SU-DHL-6 (cell line): ENCODE measurements at regions not wholly inside any gene's neighbourhood (a gene's known extent, or its start where the extent isn't known, plus 50 kb on each side); places are given as distances from the start of the nearest gene placed in this dataset.

Experiments used
- H2AFZ ChIP-seq: fragments of 200-600 bp; sonication (generic); 2 replicates; pipeline ENCODE4 v1.6.1; 2014; ENCODE audit warnings: low read depth, mild to moderate bottlenecking, moderate library complexity, mixed read lengths, antibody characterized with exemption, low read length; ENCODE audit not compliant: severe bottlenecking
- H3F3A ChIP-seq: fragments of 200-600 bp; shearing (Covaris generic); 2 replicates; pipeline ENCODE4 v1.6.0; 2016; ENCODE audit warnings: antibody characterized with exemption, mild to moderate bottlenecking; ENCODE audit not compliant: insufficient read depth
- H3K27ac ChIP-seq: fragments of 200-600 bp; sonication (generic); 2 replicates; pipeline ENCODE4 v1.5.1; 2016; ENCODE audit warnings: low read depth, mild to moderate bottlenecking, low read length, moderate library complexity, mixed read lengths
- H3K27me3 ChIP-seq: fragments of 200-600 bp; sonication (generic), shearing (Covaris generic); 2 replicates; pipeline ENCODE4 v1.6.0; 2014; ENCODE audit warnings: mild to moderate bottlenecking, low read length
- H3K36me3 ChIP-seq: fragments of 200-600 bp; sonication (generic); 2 replicates; pipeline ENCODE4 v1.6.1; 2014; ENCODE audit warnings: mild to moderate bottlenecking, low read length, mixed read lengths
- H3K4me2 ChIP-seq: fragments of 300-600, 200-600 bp; shearing (Covaris generic), sonication (generic); 2 replicates; pipeline ENCODE4 v1.6.0; 2014; ENCODE audit warnings: low read length, low read depth, mild to moderate bottlenecking; ENCODE audit not compliant: poor library complexity, severe bottlenecking
- H3K4me3 ChIP-seq: fragments of 200-600 bp; sonication (generic); 2 replicates; pipeline ENCODE4 v1.5.1; 2014; ENCODE audit warnings: antibody characterized with exemption, low read length, mild to moderate bottlenecking, mixed read lengths; ENCODE audit not compliant: insufficient read depth, poor library complexity, severe bottlenecking
- H3K79me2 ChIP-seq: fragments of 200-600 bp; sonication (generic); 2 replicates; pipeline ENCODE4 v1.6.1; 2014; ENCODE audit warnings: mild to moderate bottlenecking, low read length, moderate library complexity; ENCODE audit not compliant: insufficient read depth
- H3K9ac ChIP-seq: fragments of 200-600 bp; sonication (generic); 2 replicates; pipeline ENCODE4 v1.7.0; 2014; ENCODE audit warnings: mild to moderate bottlenecking, low read length
- H3K9me2 ChIP-seq: fragments of 200-600 bp; sonication (generic); replicated peaks from 2 replicates; pipeline ENCODE4 v1.6.1; 2014; ENCODE audit warnings: low read length; ENCODE audit not compliant: insufficient read depth
- H3K9me3 ChIP-seq: fragments of 200-600 bp; sonication (generic); 2 replicates; pipeline ENCODE4 v1.6.1; 2014; ENCODE audit warnings: low read length, mixed read lengths; ENCODE audit not compliant: insufficient read depth
- H4K20me1 ChIP-seq: fragments of 200-600 bp; sonication (generic); 2 replicates; pipeline ENCODE4 v1.6.1; 2014; ENCODE audit warnings: low read depth, mild to moderate bottlenecking, antibody characterized with exemption, low read length, moderate library complexity, mixed read lengths
- CTCF ChIP-seq: fragments of 200-600 bp; sonication (generic); IDR thresholded peaks from one replicate; pipeline ENCODE4 v1.5.1; 2017; ENCODE audit warnings: antibody characterized with exemption, mild to moderate bottlenecking, low read length, moderate library complexity; ENCODE audit not compliant: insufficient read depth, poor library complexity, severe bottlenecking
- EZH2phosphoT487 ChIP-seq: fragments of 200-600 bp; sonication (generic), shearing (Covaris generic); conservative IDR thresholded peaks from 2 replicates; pipeline ENCODE4 v1.6.1; 2018; ENCODE audit warnings: mild to moderate bottlenecking, antibody characterized with exemption, low read length, moderate library complexity, mixed read lengths

GRCh38 chr2:126792186-126792585, 106.5 kb upstream of the TEX51 start:
- H2AFZ ChIP-seq, result no peak overlapping the region
- no peak overlapping the region for H3K4me2 ChIP-seq
- TF ChIP-seq EZH2phosphoT487 (no peak), CTCF (no peak)
- H3K9me3 ChIP-seq, result no peaks in the 10 kb centered on the region
- no peaks in the 10 kb centered on the region for H4K20me1 ChIP-seq
- no peak overlapping the region for H3K4me3 ChIP-seq
- H3K9ac ChIP-seq, result no peak overlapping the region
- H3K36me3 ChIP-seq, result no peaks in the 10 kb centered on the region
- no peak overlapping the region for H3K27ac ChIP-seq
- no peaks in the 10 kb centered on the region for H3K79me2 ChIP-seq
- H3F3A ChIP-seq, result no peaks in the 10 kb centered on the region
- no peaks in the 10 kb centered on the region for H3K9me2 ChIP-seq
- no peaks in the 10 kb centered on the region for H3K27me3 ChIP-seq

GRCh38 chr2:126792993-126793392, 105.7 kb upstream of the TEX51 start:
- no peaks in the 10 kb centered on the region for H4K20me1 ChIP-seq
- H3K4me2 ChIP-seq, result no peak overlapping the region
- TF ChIP-seq EZH2phosphoT487, result no peak
- no peak for TF ChIP-seq CTCF
- H3K36me3 ChIP-seq, result no peaks in the 10 kb centered on the region
- no peaks in the 10 kb centered on the region for H3K9me3 ChIP-seq
- H3K27ac ChIP-seq, result no peak overlapping the region
- no peaks in the 10 kb centered on the region for H3K79me2 ChIP-seq
- no peaks in the 10 kb centered on the region for H3K9me2 ChIP-seq
- H2AFZ ChIP-seq, result no peak overlapping the region
- no peak overlapping the region for H3K9ac ChIP-seq
- no peaks in the 10 kb centered on the region for H3K27me3 ChIP-seq
- H3K4me3 ChIP-seq, result no peak overlapping the region
- H3F3A ChIP-seq, result no peaks in the 10 kb centered on the region

GRCh38 chr2:126793885-126794613, 104.6 kb upstream of the TEX51 start:
- no peaks in the 10 kb centered on the region for H3K9me2 ChIP-seq
- H3K36me3 ChIP-seq, result no peaks in the 10 kb centered on the region
- no peak overlapping the region for H3K27ac ChIP-seq
- no peaks in the 10 kb centered on the region for H3F3A ChIP-seq
- no peaks in the 10 kb centered on the region for H3K79me2 ChIP-seq
- no peaks in the 10 kb centered on the region for H3K27me3 ChIP-seq
- H3K9me3 ChIP-seq, result no peaks in the 10 kb centered on the region
- no peak overlapping the region for H3K9ac ChIP-seq
- H3K4me2 ChIP-seq, result no peak overlapping the region
- H2AFZ ChIP-seq, result no peak overlapping the region
- no peak overlapping the region for H3K4me3 ChIP-seq
- TF ChIP-seq EZH2phosphoT487 (no peak), CTCF (no peak)
- no peaks in the 10 kb centered on the region for H4K20me1 ChIP-seq
